Mammary epithelial cell (primary cell): ENCODE measurements at regions not wholly inside any gene's neighbourhood (a gene's known extent, or its start where the extent isn't known, plus 50 kb on each side); places are given as distances from the start of the nearest gene placed in this dataset.

Source experiments
- CTCF ChIP-seq, 2 donors: IDR thresholded peaks in 1 of 2; conservative IDR thresholded peaks in 1 of 2; 2 replicates each; pipeline ENCODE4 v1.5.1; 2011 to 2012; ENCODE audit warnings: inconsistent platforms in 2 of 2, low read length in 2 of 2, mild to moderate bottlenecking in 2 of 2, control low read depth in 1 of 2, low read depth in 1 of 2; ENCODE audit not compliant: insufficient read depth in 1 of 2; ENCODE audit errors: extremely low read depth in 1 of 2
- EZH2 ChIP-seq: IDR thresholded peaks from 2 replicates; pipeline ENCODE4 v1.6.1; 2012; ENCODE audit warnings: low read length, inconsistent platforms, borderline replicate concordance

- TF ChIP-seq CTCF (conservative IDR thresholded peaks at IDR 0.05 in 1 of 2, IDR thresholded peaks at IDR 0.05 in 1 of 2; ENCODE audit: extremely low read depth in 1 of 2, insufficient read depth in 1 of 2, low read depth in 1 of 2, low read length in 2 of 2) (no peak), EZH2 (no peak)
Measured at GRCh38 chr18:45328296-45328695, 287.0 kb upstream of the SLC14A2 start.
